Activated CD4-positive, alpha-beta T cell treated with anti-CD3 and anti-CD28 coated beads, Interleukin-2, Interleukin-4, amounts not matched to agents 100 ng/mL and 50 ng/mL, durations not matched to agents 16 hours and 8 hours (primary cell): ENCODE measurements at regions not wholly inside any gene's neighbourhood (a gene's known extent, or its start where the extent isn't known, plus 50 kb on each side); places are given as distances from the start of the nearest gene placed in this dataset.

Experiments used
- DNase-seq: peaks from one replicate; pipeline ENCODE4 v3.0.0-alpha.2; 2020; ENCODE audit warnings: low spot score

DNA sequence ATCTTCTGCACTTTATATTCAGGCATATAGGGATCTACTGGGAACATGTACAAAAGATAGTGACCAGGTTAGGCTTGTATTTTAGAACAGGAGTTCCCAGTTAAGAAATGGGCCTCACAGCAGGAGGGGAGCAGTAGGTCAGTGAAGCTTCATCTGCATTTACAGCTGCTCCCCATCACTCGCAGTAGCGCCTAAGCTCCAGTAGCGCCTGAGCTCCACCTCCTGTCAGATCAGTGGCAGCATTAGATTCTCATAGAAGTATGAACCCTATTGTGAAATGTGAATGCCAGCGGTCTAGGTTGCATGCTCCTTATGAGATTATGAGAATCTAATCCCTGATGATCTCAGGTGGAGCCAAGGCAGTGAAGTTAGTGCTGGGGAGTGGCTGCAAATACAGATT lies 224.4 kb upstream of the CYRIA start:
- DNase-seq, result no peak

DNA sequence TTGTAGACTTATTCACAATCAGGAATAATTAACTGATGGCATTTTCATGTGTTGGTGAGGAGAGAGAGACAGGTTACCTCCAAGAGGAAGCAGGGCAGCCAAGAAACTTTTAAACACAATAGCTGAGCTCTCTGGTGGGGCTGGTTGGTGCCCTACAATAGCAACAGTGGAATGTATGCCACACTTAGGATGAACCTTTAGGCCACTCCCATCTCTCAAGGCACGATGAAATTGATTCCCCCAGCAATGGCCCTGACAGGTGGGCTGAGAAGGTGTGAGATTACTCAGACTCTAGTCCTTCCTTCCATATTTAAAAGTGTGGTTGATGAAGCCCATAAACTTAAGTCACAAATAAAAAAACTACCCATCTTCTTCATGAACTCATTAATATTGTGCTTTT lies 219.4 kb upstream of the CYRIA start:
- no peak for DNase-seq

DNA sequence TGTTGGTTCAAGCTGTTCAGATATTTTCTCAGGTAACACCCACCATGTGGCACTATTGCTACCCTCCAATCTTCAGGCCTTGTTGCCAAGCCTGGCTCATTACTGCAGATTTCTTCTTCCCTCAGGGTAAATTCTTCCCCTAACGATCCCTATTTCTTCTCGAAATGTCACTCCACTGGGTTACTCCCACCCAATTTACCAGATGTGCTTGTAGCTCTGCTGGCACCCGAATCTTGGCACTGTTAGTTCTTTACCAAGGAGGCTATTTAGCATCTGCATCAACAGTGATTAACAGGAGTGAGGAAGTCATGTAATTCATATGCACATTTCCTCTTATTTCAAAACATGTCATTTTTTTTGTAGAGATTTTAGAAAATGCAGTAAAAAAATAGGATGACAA lies 217.1 kb upstream of the CYRIA start:
- DNase-seq, result no peak

DNA sequence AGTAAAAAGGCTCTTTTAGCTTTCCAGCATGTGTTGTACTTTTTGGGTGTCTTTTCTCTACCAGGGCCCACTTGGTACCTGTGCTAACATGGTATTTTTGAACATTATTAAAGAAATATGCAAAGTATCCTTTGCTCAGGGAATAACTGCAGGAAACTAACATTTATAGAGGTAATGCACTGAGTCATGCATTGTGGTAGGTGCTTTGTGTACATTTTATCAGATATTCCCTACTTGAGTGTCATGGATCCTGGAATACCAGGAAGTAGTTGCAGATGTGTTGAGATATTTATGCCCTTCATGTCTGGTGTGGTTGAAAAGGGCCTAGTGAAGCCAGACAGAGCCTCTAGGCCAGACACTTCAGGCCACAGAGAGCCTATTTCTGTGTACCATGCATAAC lies 215.5 kb upstream of the CYRIA start:
- DNase-seq, result no peak

DNA sequence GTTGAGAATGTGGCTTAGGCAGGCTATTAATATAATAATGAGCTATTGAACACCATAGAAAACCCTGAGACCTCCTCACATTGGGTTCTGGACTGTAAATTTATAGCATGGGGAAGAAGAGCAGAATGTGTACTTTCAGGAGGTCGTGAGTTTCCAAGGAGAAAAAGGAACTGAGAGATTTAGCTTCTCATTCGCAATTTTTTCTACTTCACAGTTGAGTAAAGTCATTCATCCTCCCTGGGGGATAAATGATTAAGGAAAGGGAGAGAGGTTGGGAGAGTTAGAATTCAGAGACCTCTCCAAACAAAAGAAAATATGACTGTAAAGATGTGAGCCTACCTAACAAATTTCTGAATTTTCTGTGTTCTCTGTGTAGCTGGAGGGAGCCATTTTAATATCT lies 205.8 kb upstream of the CYRIA start:
- no peak for DNase-seq

DNA sequence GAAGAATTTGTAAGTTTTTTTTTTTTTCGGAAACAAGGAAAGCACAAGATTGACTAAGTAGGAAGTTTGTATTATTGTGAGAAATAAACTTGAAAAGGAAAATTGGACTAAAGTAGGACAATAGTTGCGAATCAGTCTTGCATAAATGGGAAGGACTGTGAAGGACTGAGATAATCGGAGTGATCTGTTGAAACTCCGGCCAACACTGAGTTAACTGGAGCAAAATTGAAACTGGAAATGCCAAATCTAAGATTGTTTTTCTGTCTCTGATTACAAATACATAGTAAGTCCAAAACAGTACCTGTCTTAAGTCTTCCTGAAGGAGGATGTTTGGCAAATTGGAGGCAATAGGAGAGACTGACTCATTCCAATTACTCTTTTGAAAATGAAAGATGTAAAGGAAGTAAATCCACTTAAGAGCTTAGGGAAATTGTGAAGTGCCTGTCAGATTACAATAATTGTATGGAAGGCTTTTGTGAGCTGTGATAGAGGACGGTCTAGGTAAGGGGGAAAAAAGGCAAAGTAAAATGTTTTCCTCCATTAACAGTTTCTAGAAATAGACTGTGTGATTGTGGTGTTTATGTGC lies 204.9 kb upstream of the CYRIA start:
- no peak for DNase-seq

DNA sequence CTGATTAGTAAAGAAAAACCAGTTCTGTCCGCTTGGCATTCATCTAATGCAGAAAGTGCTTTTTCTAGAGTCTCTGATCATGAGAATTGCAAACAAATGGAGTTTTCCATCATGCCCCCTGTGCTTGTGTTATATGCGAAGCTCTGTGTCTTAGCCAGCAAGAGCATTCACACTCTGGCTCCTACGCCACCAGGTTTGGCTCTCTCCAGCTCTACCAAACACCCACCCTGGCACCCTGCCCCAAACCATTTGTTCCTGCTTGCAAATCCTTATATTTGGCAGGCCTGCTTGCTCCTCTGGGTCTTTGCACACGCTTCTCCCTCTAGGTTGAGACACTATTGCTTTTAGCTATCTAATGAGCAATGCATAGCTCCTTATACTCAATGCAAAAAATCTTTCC lies 204.1 kb upstream of the CYRIA start:
- DNase-seq, result no peak

DNA sequence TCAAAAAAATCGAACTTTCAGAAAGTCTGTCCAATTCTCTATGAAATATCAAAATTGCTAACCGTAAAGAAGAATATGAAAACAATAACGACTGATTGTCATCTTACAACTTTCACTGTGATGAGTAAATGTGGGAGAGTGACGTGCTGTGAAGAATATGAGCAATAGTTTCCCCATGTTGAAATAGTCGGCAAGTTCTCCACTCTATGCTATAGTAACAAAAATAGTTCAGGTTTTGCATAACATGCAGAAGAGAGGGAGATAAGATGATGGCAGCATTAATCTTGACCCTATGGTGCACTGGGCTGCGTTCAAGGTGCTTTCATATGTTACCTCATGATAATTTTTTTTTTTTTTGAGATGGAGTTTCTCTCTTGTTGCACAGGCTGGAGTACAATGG lies 196.8 kb upstream of the CYRIA start:
- DNase-seq, result no peak

DNA sequence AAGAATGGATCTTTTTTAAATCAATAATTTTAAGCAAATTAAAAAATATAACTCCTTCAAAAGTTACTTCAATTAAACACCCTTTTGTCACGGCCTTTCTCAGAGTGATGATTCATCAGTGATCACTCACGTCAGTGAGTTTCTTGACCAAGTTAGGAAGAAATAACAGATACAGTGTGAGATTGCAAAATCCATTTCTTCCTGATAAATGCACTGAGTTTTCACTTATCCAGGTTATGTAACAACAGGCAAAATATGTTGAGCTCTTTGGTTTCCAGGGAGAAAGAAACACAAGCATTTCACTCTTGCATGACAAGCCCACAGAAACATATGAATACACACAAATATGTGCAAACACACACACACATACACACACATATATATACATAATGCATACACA lies 195.9 kb upstream of the CYRIA start:
- DNase-seq, result no peak

DNA sequence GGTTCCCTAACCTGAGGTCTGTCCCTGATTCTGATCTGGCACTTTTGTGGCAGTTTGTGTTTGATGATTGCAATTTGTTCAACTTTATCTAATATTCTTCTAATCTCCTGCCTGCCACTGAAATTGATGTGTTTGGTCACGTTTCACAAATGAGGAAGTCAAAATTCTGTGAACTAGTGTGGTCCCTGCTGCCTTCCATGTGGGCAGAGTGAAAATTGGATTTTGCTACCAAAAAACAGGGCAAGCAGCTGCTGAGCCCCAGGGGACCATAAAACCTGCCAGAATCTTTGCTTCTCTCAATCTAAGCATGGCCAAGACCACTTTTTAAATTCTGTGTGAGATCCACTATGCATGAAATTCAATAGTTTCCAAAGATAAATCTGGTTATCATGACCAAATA lies 195.5 kb upstream of the CYRIA start:
- no peak for DNase-seq

DNA sequence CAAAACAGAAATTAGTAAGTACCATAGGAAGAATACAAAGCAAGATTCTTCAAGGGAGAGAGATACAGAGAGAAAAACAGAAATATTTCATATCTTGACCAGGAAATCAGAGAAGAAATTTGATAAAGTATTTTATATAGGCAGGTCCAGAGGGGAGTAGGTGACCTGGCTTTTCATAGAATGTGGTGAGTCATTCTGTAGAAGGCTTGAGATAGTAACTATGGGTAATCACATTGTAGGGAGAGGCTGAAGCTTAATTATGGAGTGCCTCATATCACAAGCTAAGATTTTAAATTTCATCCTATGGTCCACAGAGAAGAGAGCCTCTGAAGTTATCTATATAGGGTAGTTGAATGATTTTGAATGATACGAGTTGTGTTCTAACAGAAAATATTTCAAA lies 195.0 kb upstream of the CYRIA start:
- no peak for DNase-seq

DNA sequence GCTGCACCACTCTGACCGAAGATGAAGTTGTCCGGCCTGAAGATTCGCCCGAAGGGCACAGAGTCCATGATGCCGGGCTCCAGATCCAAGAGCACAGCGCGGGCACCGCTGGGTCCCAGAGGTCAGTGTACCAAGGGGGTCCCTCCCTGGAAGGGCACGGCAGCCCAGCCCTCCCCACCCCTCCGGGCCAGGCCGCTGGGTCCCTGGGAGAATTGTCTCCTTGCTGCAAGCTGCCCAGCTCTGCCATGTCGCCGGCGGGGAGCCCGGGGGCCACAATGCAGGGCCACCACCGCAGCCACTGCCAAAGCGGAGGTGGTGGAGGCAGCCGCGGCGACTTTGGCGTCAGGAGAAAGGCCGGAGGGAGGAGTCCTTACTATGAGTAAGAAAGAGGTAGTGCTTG lies 189.5 kb upstream of the CYRIA start:
- no peak for DNase-seq

DNA sequence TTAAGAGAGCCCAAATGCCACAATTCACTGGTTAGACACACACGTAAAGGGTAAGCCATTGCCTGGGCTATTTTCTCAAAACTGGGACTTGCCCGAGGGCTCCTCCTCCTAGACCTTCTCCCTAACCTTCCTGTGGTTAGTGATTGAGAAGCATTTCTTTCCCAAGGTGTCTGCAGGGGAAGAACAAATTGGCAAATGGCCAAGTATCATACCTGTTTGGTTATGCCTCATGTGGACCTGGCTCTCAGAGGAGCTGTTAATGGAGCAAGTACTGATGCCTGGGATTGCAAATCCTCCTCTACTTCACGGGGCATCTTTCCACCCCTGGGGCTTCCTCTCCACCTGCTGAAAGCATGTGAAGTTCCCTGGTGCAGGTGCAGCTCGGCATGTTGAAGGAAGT lies 187.5 kb upstream of the CYRIA start:
- DNase-seq, result no peak

DNA sequence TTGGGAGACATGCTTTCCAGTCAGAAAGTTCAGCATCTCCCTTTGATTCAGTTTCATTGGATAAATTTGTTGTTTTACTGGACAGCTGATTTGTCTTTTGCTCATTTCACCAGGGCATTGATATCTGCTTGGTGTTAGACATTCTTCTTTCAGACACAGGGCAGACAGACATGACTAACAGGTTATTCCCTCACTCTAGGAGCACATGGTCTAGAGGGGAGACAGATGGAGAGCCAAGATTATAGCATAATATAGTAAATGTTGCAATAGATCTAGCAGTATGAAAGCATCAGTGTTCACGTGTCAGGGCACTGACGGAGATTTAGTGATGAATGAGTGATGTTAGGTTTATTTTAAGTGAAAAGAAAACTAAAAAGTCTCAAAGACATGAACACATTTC lies 187.0 kb upstream of the CYRIA start:
- DNase-seq, result no peak

DNA sequence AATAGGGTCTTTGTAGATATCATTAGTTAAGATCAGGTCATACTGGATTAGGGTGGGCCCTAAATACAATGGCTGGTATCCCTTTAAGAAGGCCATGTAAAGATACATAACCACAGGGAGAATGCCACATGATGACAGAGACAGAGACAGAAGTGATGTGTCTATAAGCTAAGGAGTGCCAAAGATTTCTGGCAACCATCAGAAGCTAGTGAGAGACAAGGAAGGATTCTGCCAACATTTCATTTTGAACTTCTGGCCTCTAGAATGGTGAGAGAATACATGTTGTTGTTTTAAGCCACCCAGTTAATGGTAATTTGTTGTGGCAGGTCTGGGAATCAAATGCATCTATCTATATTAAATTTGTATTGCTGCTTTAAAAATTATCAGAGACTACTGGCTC lies 185.5 kb upstream of the CYRIA start:
- no peak for DNase-seq

DNA sequence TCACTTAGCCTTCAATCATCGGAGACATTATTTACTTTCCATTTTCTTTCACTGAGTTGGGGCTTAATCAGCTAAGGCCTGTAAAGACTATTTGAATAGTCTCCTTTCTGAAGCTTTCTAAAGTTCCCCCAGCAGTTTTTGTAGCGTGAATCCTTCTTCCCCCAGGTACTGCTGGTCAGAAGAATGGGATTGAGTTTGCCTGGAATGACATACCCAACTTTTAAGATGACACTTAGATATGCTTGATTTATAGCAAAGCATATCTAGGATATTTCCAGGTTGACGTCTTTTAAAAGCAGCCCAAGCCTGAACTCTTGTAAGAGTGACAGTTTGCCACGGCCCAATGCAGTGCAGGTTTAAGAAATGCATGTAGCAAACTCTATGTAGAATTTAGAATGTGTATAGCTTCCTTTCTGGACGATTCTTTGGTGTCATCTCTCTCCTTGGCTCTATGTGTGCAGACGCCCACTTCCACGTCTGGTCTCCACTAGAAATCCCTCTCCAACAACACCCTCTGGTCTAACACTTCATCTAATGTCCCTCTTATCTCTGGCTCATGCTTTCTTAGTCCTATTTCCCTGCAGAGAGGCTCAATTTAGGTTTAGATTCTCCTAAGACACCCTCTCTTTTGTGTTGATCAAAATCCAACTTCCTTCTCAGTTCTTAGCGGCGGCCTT lies 175.0 kb upstream of the CYRIA start:
- no peak for DNase-seq

DNA sequence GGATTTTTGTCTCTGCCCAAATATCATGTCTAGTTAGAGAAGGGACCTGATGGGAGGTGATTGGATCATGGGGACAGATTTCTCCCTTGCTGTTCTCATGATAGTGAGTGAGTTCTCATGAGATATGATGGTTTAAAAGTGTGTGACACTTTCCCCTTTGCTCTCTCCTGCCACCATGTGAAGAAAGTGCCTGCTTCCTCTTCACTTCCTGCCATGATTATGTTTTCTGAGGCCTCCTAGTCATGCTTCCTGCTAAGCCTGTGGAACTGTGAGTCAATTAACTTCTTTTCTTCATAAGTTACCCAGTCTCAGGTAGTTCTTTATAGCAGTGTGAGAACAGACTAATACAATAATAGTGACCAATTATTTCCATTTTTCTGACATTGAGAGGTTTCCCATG lies 167.3 kb upstream of the CYRIA start:
- no peak for DNase-seq

DNA sequence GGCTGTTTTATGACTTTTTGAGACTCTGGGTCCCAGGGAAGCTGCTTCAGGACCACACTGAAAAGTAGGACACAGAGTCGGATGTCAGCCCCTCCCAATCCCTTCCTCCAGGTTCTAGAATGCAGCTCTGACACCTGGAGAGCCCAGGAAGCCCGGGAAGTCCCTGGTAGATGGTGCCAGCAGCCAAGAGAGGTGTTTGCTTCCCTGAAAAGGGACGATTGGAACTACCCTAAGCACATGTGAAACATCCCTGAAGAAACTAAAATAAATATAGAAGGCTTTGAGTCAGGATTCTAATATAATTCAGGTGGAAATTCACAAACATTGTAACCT lies 163.2 kb upstream of the CYRIA start:
- no peak for DNase-seq

DNA sequence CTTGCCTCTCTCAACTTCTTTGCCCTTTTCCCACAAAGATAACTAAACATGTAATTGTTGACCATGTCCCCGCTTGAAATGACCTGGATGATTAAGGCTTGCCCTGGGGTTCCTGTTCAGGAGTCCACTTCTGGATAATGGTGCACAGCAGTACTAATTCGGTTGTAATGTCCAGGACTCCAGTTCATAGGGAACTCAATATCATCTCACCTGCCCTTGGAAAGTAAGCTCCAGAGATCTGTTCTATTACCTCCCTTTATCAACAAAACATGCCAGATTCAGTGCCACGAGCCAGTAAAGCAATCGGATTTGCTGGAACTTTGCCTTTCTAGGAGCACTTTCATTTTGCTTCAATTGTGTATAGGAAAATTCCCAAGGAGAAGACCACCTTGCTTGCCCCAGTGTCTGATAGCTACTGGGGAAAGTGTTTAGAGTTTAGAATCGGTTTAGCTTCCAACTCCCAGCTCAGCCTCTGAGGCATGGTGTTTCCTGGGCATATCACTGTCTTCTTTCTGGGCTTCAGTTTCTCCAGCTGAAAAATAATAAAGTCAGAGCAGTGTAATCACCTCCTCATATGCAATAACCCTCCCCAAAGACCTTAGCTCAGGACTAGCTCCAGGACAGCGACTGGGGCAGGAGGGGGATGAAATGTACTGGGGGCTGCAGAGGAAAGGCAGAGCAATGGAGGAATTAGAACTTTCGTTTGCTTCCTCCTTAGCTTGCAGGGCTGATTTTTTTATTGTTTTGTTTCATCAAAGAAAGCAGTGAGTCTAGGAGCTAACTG lies 162.6 kb upstream of the CYRIA start:
- no peak for DNase-seq

DNA sequence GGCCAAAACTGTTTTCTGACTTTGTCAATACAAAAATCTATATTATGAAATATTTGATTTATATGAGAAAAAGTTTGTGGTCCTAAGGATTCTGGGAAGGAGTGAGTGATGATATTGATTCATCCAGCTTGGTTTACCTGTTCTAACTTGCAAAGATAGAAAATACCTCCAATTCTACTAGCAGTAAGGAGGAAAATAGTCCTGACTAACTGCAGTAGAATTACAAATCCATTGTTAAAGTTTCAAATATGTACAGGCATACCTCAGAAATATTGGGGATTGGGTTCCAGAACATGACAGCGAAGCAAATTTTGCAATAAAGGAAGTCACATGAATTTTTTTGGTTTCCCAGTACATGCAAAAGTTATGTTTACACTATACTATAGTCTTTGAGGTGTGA lies 158.8 kb upstream of the CYRIA start:
- DNase-seq, result no peak

DNA sequence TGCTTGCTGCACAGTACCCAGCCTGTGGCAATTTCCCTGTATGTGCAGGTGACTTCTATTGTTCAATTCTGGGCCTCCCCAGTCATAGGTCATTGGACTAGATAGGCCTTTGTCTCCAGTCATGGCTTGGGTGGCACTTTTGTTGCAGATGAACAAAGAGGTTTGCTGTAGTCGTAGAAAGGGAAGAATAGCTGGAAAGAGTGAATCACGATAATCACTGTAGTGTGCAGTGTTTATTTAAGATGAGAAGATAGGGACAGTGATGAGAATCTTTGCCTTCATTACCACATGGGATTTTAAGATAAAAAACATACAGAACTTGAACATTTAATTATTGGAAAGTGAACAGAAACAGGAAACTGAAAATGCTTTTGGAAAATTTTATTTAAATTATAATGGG lies 156.1 kb upstream of the CYRIA start:
- no peak for DNase-seq

DNA sequence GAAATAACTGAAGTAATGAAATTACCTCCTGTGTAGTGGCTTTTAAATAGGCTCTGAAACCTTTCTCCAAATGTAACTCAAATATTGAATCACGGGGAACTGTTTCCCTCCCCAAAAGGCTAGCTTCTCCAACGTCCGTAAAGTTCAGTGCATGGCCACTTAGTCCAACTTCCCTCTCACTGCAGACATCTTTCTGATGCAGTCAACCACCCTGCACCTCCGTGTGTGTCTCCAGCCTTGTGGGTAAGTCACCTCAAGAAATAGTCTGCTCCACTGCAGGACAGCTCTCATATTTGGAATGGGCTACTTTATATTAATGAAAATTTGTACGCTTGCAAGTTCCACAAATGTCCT lies 152.5 kb upstream of the CYRIA start:
- no peak for DNase-seq

DNA sequence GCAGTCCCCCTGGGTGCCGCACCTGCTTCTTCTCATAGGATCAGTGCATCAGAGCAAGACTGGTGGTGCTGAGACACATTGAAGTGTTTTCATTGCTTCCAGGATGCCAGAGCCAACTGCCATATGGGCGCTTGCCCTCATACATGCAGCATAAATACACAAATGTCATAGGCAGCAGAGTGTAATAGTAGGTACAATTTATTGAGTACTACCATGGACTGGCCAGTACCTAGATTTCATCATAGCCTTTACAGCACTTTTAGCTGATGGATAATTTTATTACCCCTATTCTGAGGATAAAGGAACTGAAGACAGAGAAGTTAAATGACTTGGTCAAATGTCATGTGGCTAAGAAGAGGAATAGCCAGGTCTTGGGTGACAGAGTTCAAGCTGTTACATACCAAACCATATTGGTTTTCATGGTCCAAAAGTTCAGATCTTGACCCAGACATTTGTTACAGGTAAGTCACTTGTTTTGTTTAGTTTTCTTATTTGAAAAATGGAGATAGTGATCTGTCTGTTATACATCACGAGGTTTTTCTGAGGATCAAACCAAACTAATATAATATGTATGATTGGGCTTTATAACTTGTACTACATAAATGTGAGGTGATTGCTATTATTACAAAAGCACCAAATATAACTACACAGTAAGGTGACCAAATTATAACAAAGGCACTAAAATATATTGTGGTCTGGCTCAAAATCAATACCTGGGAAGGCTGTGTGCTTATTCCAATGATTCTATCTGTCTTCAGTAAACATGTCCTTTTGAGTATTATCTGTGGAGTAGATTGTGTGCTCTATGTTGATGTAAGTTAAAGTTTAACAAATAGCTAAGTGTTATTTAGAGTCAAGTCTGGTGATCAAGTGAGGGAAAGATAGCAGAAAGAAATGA lies 151.9 kb upstream of the CYRIA start:
- no peak for DNase-seq
